AG08395 (cell line): ENCODE measurements at regions not wholly inside any gene's neighbourhood (a gene's known extent, or its start where the extent isn't known, plus 50 kb on each side); places are given as distances from the start of the nearest gene placed in this dataset.

Source experiments
- DNase-seq: peaks from one replicate; pipeline ENCODE4 v3.0.0; 2012; ENCODE audit warnings: mixed read lengths, low spot score

DNA sequence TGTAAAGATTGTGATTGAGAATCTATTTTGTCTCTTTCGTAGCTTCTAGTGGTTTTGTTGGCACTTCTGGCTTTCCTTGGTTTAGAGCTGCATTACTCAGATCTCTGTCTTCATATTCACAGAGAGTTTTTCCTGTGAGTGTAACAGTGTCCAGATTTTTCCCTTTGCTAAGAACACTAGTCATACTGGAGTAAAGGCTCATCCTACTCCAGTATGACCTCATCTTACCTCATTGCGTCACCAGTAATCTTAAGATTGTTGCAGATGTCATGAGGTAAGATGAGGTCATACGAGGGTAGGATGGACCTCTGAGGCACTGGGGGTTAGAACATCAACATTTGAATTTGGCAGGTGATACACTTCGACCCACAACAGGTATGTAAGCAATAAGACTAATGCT is 461.2 kb downstream of the FLRT2 start:
- DNase-seq: no peak

- no peak for DNase-seq
Measured at GRCh38 chr14:85987907-85988306, 458.0 kb downstream of the FLRT2 start.

- no peak for DNase-seq
Measured at GRCh38 chr14:85987292-85987691, 457.3 kb downstream of the FLRT2 start.

GRCh38 chr14:85978582-85979250 is 448.8 kb downstream of the FLRT2 start:
- no peak for DNase-seq

DNA sequence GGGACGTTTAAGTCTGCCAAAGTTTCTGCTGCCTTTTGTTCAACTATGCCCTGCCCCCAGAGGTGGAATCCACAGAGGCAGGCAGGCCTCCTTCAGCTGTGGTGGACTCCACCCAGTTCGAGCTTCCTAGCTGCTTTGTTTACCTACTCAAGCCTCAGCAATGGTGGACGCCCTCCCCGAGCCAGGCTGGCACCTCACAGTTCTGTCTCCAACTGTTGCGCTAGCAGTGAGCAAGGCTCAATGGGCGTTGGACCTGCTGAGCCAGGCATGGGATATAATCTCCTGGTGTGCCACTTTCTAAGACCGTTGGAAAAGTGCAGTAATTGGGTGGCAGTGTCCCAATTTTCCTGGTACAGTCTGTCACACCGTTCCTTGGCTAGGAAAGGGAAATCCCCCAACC is 444.7 kb downstream of the FLRT2 start:
- DNase-seq: no peak

- DNase-seq: no peak
Measured at GRCh38 chr14:85963486-85963885, 433.5 kb downstream of the FLRT2 start.

- no peak for DNase-seq
Measured at GRCh38 chr14:85960756-85961155, 430.8 kb downstream of the FLRT2 start.

GRCh38 chr14:85959063-85959462 is 429.1 kb downstream of the FLRT2 start:
- no peak for DNase-seq

DNA sequence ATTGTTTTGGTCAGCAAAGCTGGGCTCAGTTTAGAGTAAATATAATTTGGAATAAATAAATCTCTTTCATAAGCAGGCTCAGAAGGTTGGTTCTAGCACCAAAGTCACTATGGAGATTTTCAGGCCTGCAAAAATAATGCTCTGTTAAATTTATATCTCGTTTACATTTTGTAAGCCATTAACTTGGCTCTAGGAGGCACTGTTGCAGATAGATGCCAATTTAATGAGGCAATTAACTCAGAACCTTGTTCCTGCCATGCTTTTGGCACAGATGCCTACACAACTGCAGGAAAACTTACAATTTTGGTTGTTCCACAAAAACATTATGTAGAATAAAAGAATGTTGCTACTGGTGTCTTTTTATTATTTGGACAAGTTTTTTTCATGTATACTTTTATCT is 428.1 kb downstream of the FLRT2 start:
- DNase-seq: no peak

DNA sequence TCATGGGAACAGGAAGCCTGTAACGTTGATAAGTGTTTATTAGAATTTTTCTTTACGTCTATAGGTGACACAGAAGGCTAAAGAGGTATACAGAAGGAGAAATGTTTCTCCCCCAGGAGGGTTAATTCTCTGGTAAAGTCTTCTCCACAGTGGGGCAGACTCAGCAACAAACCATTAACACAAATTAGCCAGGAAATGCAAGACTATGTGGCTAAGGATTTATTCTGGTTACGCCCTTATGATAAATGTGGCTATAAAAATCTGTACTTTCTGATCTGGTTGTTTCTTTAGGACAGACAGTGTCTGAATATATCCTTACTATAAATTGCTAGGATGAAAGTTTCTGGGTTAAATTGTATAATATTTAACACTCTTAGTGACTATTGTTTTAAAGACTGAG is 423.3 kb downstream of the FLRT2 start:
- no peak for DNase-seq

- no peak for DNase-seq
Measured at GRCh38 chr14:85948153-85948552, 418.2 kb downstream of the FLRT2 start.

GRCh38 chr14:85947461-85948139 is 417.7 kb downstream of the FLRT2 start:
- DNase-seq: no peak

DNA sequence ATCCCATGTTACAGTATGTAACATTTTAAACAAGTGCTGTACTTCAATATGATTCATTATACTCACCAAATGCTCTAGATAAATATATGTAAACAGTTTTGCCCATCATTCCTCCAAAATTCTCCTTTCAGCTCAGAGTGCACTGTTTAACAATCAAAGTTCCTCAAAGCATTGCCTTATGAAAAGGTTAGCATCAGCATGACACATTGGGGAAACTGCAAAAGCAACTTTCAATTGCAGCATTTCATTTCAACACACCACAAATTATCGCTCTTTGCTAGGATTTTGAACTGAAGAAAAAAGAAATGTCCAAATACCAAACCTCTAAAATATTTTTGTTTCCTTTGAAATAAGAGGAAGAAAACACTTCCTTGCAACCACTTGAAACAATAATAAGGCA is 413.2 kb downstream of the FLRT2 start:
- no peak for DNase-seq

- DNase-seq: no peak
Measured at GRCh38 chr14:85934886-85935254, 404.9 kb downstream of the FLRT2 start.

GRCh38 chr14:85934123-85934885 is 404.4 kb downstream of the FLRT2 start:
- DNase-seq: no peak

GRCh38 chr14:85921241-85921640 is 391.3 kb downstream of the FLRT2 start:
- no peak for DNase-seq

GRCh38 chr14:85917716-85918115 is 387.8 kb downstream of the FLRT2 start:
- no peak for DNase-seq

DNA sequence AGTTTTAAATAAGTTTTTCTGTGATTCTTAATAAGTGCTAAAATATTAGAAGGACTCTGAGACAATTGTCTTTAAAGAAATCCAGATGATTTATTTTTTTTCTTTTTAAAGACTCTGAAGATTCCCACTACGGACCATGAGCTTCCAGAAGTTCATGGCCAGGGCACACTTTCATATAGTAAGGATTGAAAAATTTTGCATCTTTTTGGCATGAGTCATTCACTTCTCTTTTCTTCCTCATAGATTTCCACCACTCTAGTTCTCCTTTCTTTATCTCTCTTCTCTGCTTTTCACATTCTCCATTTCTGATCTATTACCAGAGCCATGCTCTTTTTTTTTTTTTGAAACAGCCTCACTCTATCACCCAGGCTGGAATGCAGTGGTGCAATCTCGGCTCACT is 385.8 kb downstream of the FLRT2 start:
- no peak for DNase-seq

- no peak for DNase-seq
Measured at GRCh38 chr14:85912141-85912540, 382.2 kb downstream of the FLRT2 start.

GRCh38 chr14:85911044-85911443 is 381.1 kb downstream of the FLRT2 start:
- DNase-seq: no peak

GRCh38 chr14:85909581-85909980 is 379.6 kb downstream of the FLRT2 start:
- no peak for DNase-seq

- no peak for DNase-seq
Measured at GRCh38 chr14:85907536-85907935, 377.6 kb downstream of the FLRT2 start.

- no peak for DNase-seq
Measured at GRCh38 chr14:85897808-85898207, 367.9 kb downstream of the FLRT2 start.
